ENCODE measurements at regions not wholly inside any gene's neighbourhood (a gene's known extent, or its start where the extent isn't known, plus 50 kb on each side); places are given as distances from the start of the nearest gene placed in this dataset.

DNA sequence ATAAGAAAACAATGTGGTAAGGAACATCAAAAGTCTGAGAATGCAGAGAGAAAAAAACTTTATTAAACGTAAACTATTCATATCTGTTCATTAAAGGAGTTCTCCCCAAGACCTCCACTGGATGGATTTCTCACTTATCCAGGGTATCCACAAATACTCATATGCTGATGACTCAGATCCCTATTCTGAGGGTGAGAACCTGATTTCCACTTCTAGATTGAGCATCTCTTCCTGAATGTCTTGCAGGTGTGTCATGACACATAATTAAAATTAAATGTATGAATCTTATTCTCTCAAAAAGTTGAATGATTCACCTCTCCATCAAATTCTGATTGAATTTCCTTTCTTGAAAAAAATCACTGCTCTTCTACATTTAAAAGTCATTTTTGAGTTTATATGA is 199.9 kb downstream of the MFSD1 start:
- Histone ChIP-seq H3K27ac (ENCODE audit: low read depth in 2 of 2, low read length in 2 of 2) (no peak overlapping the region), H3K9ac (ENCODE audit: low read depth in 1 of 2, low read length in 2 of 2) (no peak overlapping the region), H3K4me1 (ENCODE audit: control insufficient read depth in 2 of 2, insufficient read depth in 2 of 2, low read length in 2 of 2) (no peaks in the 10 kb centered on the region), H3K4me3 (ENCODE audit: low read length in 2 of 2) (no peak overlapping the region), H3K9me3 (ENCODE audit: control insufficient read depth in 2 of 2, low read length in 2 of 2) (no peaks in the 10 kb centered on the region), H3K36me3 (ENCODE audit: control insufficient read depth in 2 of 2, insufficient read depth in 2 of 2, low read length in 2 of 2) (no peaks in the 10 kb centered on the region), H3K27me3 (ENCODE audit: control insufficient read depth in 2 of 2, insufficient read depth in 2 of 2, low read length in 2 of 2) (no peaks in the 10 kb centered on the region)

DNA sequence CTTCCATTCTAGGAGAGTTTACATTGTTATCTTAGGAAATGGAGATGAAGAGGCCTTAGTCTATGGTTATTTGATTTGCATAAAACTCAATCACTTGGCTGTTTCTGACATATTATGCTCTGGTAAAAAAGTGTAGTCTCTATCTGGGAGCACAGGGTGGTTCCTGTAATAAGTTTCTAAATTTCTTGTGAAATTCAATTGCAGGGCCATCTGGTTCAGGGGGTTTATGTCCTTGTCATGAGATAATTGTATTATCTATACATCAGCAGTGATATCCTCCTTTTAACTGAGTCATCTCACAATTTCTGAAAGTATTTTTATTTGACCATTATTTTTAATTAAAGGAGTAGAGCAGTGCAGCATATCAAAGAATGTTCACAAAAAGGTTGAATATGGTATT is 203.3 kb downstream of the MFSD1 start:
- H3K27ac ChIP-seq (ENCODE audit: low read depth in 2 of 2, low read length in 2 of 2), result no peak overlapping the region
- H3K4me1 ChIP-seq (ENCODE audit: control insufficient read depth in 2 of 2, insufficient read depth in 2 of 2, low read length in 2 of 2), result no peaks in the 10 kb centered on the region
- no peaks in the 10 kb centered on the region for H3K36me3 ChIP-seq (ENCODE audit: control insufficient read depth in 2 of 2, insufficient read depth in 2 of 2, low read length in 2 of 2)
- no peak overlapping the region for H3K4me3 ChIP-seq (ENCODE audit: low read length in 2 of 2)
- H3K27me3 ChIP-seq (ENCODE audit: control insufficient read depth in 2 of 2, insufficient read depth in 2 of 2, low read length in 2 of 2), result no peaks in the 10 kb centered on the region
- H3K9me3 ChIP-seq (ENCODE audit: control insufficient read depth in 2 of 2, low read length in 2 of 2), result no peaks in the 10 kb centered on the region
- no peak overlapping the region for H3K9ac ChIP-seq (ENCODE audit: low read depth in 1 of 2, low read length in 2 of 2)

DNA sequence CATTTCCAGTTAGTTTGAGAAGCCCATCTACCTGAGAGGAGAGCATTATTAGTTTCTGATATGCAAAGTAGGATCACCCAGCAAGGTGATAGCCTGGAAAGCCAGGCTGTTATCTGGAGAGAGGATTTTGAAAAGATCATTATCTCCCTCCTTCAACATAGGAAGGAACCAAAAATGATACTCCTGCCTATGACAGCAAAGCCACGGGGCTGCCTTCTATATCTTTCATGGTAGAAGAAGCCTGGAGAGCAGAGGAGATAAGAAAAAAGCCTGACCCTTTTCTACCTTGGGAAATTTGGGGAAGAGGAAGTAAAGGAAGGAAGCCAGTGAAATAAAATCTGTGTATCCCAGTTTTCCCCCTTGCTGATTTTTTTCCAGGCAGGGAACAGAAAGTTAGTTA is 205.5 kb downstream of the MFSD1 start:
- Histone ChIP-seq H3K9me3 (ENCODE audit: control insufficient read depth in 2 of 2, low read length in 2 of 2) (no peaks in the 10 kb centered on the region), H3K27me3 (ENCODE audit: control insufficient read depth in 2 of 2, insufficient read depth in 2 of 2, low read length in 2 of 2) (no peaks in the 10 kb centered on the region), H3K4me3 (ENCODE audit: low read length in 2 of 2) (no peak overlapping the region), H3K36me3 (ENCODE audit: control insufficient read depth in 2 of 2, insufficient read depth in 2 of 2, low read length in 2 of 2) (no peaks in the 10 kb centered on the region), H3K27ac (ENCODE audit: low read depth in 2 of 2, low read length in 2 of 2) (no peak overlapping the region), H3K4me1 (ENCODE audit: control insufficient read depth in 2 of 2, insufficient read depth in 2 of 2, low read length in 2 of 2) (no peaks in the 10 kb centered on the region), H3K9ac (ENCODE audit: low read depth in 1 of 2, low read length in 2 of 2) (no peak overlapping the region)

DNA sequence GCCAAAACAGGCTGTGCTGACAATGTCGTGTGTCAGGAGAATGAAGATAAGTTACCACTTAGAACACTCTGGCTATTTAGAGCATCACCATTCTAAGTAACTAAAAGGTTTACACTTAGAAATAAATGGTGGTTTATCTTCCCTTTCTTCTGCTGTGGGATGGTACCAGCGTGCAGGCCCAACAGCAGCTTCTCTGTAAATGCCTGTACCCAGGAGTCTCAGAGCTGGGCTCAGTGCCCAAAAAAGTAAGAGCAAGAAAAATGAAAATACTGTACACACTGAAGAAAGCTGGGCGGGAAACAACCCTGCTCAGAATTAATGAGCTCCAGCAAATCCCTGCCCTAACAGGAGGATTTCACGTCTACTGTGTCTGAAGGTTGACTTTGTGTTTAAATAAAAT is 206.5 kb downstream of the MFSD1 start:
- Histone ChIP-seq H3K27ac (ENCODE audit: low read depth in 2 of 2, low read length in 2 of 2) (no peak overlapping the region), H3K4me3 (ENCODE audit: low read length in 2 of 2) (no peak overlapping the region), H3K9ac (ENCODE audit: low read depth in 1 of 2, low read length in 2 of 2) (no peak overlapping the region), H3K36me3 (ENCODE audit: control insufficient read depth in 2 of 2, insufficient read depth in 2 of 2, low read length in 2 of 2) (no peaks in the 10 kb centered on the region), H3K9me3 (ENCODE audit: control insufficient read depth in 2 of 2, low read length in 2 of 2) (no peaks in the 10 kb centered on the region), H3K27me3 (ENCODE audit: control insufficient read depth in 2 of 2, insufficient read depth in 2 of 2, low read length in 2 of 2) (no peaks in the 10 kb centered on the region), H3K4me1 (ENCODE audit: control insufficient read depth in 2 of 2, insufficient read depth in 2 of 2, low read length in 2 of 2) (no peaks in the 10 kb centered on the region)

DNA sequence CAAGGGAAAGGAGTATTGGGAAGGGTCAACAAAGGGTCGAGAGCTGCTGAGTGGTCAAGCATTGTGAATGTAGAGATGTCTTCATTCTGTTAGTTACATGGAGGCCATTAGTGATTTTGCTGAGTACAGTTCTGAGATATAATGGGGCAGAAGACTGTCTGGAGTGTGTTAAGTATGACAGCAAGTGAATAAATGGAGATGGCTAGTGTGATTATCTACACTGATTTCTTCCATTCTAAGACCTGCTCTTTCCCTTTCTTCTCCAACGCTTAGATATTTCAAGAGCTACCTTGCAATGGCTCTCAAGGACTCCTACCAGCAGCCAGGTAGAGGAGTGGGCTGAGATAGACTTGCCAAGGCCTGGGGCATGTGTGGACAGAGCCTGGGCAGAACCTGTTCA is 216.5 kb downstream of the MFSD1 start:
- H3K27ac ChIP-seq (ENCODE audit: low read depth in 2 of 2, low read length in 2 of 2), result no peak overlapping the region
- no peak overlapping the region for H3K9ac ChIP-seq (ENCODE audit: low read depth in 1 of 2, low read length in 2 of 2)
- no peak overlapping the region for H3K4me3 ChIP-seq (ENCODE audit: low read length in 2 of 2)
- H3K4me1 ChIP-seq (ENCODE audit: control insufficient read depth in 2 of 2, insufficient read depth in 2 of 2, low read length in 2 of 2), result no peaks in the 10 kb centered on the region
- H3K27me3 ChIP-seq (ENCODE audit: control insufficient read depth in 2 of 2, insufficient read depth in 2 of 2, low read length in 2 of 2), result no peaks in the 10 kb centered on the region
- H3K9me3 ChIP-seq (ENCODE audit: control insufficient read depth in 2 of 2, low read length in 2 of 2), result peaks cover 4 to 5% of the 10 kb centered on the region in 2 donors
- no peaks in the 10 kb centered on the region for H3K36me3 ChIP-seq (ENCODE audit: control insufficient read depth in 2 of 2, insufficient read depth in 2 of 2, low read length in 2 of 2)

DNA sequence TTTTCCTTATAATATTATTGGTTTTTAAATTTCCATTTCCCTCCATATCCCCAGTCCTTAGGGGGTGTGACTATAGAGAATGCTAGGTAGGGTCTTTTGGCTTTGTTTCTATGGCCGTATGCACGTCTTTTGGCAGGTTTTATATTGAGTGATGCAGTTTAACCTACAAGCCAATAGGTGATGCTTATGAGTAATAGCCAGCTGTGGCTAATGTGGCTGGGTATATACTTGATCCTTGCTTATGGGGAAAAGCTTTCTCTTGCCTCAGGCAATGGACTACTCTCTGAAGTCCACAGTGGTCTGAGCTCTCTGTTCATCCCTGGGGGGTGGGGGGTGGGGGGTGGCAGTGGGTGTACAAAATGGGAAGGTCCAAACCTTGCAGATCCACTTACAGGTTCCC is 223.9 kb downstream of the MFSD1 start:
- Histone ChIP-seq H3K9me3 (ENCODE audit: control insufficient read depth in 2 of 2, low read length in 2 of 2) (peaks cover 4 to 5% of the 10 kb centered on the region in 2 donors), H3K27ac (ENCODE audit: low read depth in 2 of 2, low read length in 2 of 2) (no peak overlapping the region), H3K27me3 (ENCODE audit: control insufficient read depth in 2 of 2, insufficient read depth in 2 of 2, low read length in 2 of 2) (no peaks in the 10 kb centered on the region), H3K9ac (ENCODE audit: low read depth in 1 of 2, low read length in 2 of 2) (no peak overlapping the region), H3K36me3 (ENCODE audit: control insufficient read depth in 2 of 2, insufficient read depth in 2 of 2, low read length in 2 of 2) (no peaks in the 10 kb centered on the region), H3K4me1 (ENCODE audit: control insufficient read depth in 2 of 2, insufficient read depth in 2 of 2, low read length in 2 of 2) (no peaks in the 10 kb centered on the region), H3K4me3 (ENCODE audit: low read length in 2 of 2) (no peak overlapping the region)

DNA sequence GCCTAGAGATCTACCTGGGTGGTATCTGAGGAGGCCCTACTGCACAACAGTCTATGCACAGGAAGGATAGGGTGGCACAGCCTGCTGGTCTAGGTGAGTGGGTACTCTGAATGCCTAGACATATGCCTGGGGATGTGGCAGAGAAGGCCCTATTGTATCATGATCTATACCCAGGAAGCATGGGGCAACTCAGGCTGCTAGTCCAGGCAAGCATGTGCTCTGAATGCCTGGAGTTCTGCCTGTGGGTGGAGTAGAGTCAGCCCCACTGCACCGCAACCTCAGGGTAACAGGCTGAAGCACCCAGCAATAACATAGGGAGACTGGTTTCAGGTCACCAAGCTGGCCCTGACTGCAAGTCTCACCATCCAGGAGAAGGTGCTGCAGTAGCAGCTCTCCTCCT is 224.7 kb downstream of the MFSD1 start:
- H3K9ac ChIP-seq (ENCODE audit: low read depth in 1 of 2, low read length in 2 of 2), result no peak overlapping the region
- no peaks in the 10 kb centered on the region for H3K27me3 ChIP-seq (ENCODE audit: control insufficient read depth in 2 of 2, insufficient read depth in 2 of 2, low read length in 2 of 2)
- no peak overlapping the region for H3K27ac ChIP-seq (ENCODE audit: low read depth in 2 of 2, low read length in 2 of 2)
- no peaks in the 10 kb centered on the region for H3K4me1 ChIP-seq (ENCODE audit: control insufficient read depth in 2 of 2, insufficient read depth in 2 of 2, low read length in 2 of 2)
- H3K9me3 ChIP-seq (ENCODE audit: control insufficient read depth in 2 of 2, low read length in 2 of 2), result peaks cover 4 to 5% of the 10 kb centered on the region in 2 donors
- no peaks in the 10 kb centered on the region for H3K36me3 ChIP-seq (ENCODE audit: control insufficient read depth in 2 of 2, insufficient read depth in 2 of 2, low read length in 2 of 2)
- no peak overlapping the region for H3K4me3 ChIP-seq (ENCODE audit: low read length in 2 of 2)

DNA sequence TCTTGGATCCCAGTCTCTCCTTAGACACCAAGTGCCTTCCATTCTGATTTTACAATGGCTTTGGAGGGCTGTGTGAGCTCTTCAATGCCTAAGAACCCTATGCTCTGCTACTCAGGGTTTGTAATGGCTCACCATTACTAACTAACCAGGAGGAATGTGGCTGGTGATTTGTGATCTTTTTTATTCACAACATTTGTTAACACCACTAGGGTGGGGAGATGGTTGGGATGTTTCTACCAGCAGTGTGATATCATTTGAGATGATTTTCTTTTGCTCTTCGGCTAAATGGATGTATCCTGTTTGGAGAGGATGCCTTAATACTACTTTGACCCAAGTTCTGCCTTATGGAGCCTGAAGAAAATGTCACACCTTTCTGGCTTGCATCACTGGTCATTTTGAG is 226.9 kb downstream of the MFSD1 start:
- no peaks in the 10 kb centered on the region for H3K4me1 ChIP-seq (ENCODE audit: control insufficient read depth in 2 of 2, insufficient read depth in 2 of 2, low read length in 2 of 2)
- no peaks in the 10 kb centered on the region for H3K27me3 ChIP-seq (ENCODE audit: control insufficient read depth in 2 of 2, insufficient read depth in 2 of 2, low read length in 2 of 2)
- no peak overlapping the region for H3K9ac ChIP-seq (ENCODE audit: low read depth in 1 of 2, low read length in 2 of 2)
- no peaks in the 10 kb centered on the region for H3K36me3 ChIP-seq (ENCODE audit: control insufficient read depth in 2 of 2, insufficient read depth in 2 of 2, low read length in 2 of 2)
- no peak overlapping the region for H3K27ac ChIP-seq (ENCODE audit: low read depth in 2 of 2, low read length in 2 of 2)
- no peak overlapping the region for H3K4me3 ChIP-seq (ENCODE audit: low read length in 2 of 2)
- H3K9me3 ChIP-seq (ENCODE audit: control insufficient read depth in 2 of 2, low read length in 2 of 2), result no peaks in the 10 kb centered on the region

DNA sequence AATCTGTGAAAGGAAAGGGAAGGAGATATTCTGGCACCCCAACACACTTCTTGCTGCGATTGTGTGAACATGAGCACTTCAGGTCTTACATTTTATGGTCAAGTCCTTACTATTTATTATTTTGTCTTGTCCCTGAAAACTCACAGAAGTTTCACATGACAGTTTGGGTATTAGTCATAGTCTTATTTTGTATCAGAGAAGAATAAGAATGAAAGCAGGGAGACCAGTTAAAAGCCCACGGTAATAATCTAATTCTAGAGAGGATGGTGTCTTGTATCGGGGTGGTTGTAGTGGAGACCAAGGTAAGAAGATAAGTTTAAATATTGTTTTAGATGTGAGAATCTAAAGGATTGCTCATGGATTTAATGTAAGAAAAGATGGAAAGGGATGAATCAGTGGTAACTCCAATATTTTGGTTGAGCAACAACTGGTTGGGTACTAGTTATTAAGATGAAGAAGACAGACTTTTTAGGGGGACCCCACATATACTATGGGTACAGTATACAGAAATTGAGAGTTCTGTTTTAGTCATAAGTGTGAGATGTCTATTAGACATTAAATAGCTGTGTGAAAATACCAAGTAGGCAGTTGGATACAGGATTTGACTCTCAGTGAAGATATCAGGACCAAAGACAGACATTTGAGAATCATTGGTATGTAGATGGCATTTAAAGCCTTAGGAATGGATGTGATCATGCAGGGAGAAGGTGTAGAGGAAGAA is 227.6 kb downstream of the MFSD1 start:
- no peak overlapping the region for H3K9ac ChIP-seq (ENCODE audit: low read depth in 1 of 2, low read length in 2 of 2)
- no peak overlapping the region for H3K4me3 ChIP-seq (ENCODE audit: low read length in 2 of 2)
- no peaks in the 10 kb centered on the region for H3K36me3 ChIP-seq (ENCODE audit: control insufficient read depth in 2 of 2, insufficient read depth in 2 of 2, low read length in 2 of 2)
- H3K27me3 ChIP-seq (ENCODE audit: control insufficient read depth in 2 of 2, insufficient read depth in 2 of 2, low read length in 2 of 2), result no peaks in the 10 kb centered on the region
- no peak overlapping the region for H3K27ac ChIP-seq (ENCODE audit: low read depth in 2 of 2, low read length in 2 of 2)
- H3K4me1 ChIP-seq (ENCODE audit: control insufficient read depth in 2 of 2, insufficient read depth in 2 of 2, low read length in 2 of 2), result no peaks in the 10 kb centered on the region
- no peaks in the 10 kb centered on the region for H3K9me3 ChIP-seq (ENCODE audit: control insufficient read depth in 2 of 2, low read length in 2 of 2)

DNA sequence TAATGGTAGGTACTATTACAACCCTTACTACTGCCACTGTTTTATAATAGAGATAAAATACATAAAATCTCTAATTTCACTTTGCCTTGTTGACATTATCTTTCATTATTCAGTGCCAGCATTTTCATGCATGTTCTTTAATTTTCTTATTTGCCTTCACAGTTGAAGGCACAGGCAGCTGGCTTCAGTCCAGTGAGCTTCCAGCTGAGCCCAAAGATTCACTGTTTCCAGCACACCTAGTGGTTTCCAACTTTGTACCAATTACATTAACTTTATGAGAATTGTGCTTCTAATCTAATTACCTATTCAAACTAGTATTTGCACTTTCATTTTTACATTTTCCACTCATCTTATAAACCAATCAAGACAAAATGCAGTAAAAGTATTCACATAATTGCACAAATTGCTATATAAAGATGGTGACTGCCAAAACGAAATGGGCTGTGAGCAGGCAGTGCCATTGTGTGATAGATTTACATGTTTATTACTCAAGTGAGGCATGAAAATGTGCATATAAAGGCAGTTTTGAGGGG is 228.3 kb downstream of the MFSD1 start:
- no peaks in the 10 kb centered on the region for H3K36me3 ChIP-seq (ENCODE audit: control insufficient read depth in 2 of 2, insufficient read depth in 2 of 2, low read length in 2 of 2)
- no peaks in the 10 kb centered on the region for H3K9me3 ChIP-seq (ENCODE audit: control insufficient read depth in 2 of 2, low read length in 2 of 2)
- no peaks in the 10 kb centered on the region for H3K27me3 ChIP-seq (ENCODE audit: control insufficient read depth in 2 of 2, insufficient read depth in 2 of 2, low read length in 2 of 2)
- H3K27ac ChIP-seq (ENCODE audit: low read depth in 2 of 2, low read length in 2 of 2), result no peak overlapping the region
- no peak overlapping the region for H3K4me3 ChIP-seq (ENCODE audit: low read length in 2 of 2)
- H3K4me1 ChIP-seq (ENCODE audit: control insufficient read depth in 2 of 2, insufficient read depth in 2 of 2, low read length in 2 of 2), result no peaks in the 10 kb centered on the region
- H3K9ac ChIP-seq (ENCODE audit: low read depth in 1 of 2, low read length in 2 of 2), result no peak overlapping the region

Data from mucosa of rectum (tissue), 2 donors.